ENCODE measurements at regions not wholly inside any gene's neighbourhood (a gene's known extent, or its start where the extent isn't known, plus 50 kb on each side); places are given as distances from the start of the nearest gene placed in this dataset.

- Mint-ChIP-seq H3K27ac (no peak overlapping the region), H3K9me3 (peaks cover 0 to 2% (median 0%) of the 10 kb centered on the region in 3 donors), H3K4me1 (peaks cover 0 to 7% (median 0%) of the 10 kb centered on the region in 3 donors), H3K4me3 (no peak overlapping the region), H3K27me3 (peaks cover 3% of the 10 kb centered on the region), H3K36me3 (peaks cover 2% of the 10 kb centered on the region)
These were observed 506.5 kb upstream of the TNP1 start for GRCh38 chr2:217366266-217366895.

GRCh38 chr2:217365656-217366055 lies 505.8 kb upstream of the TNP1 start:
- H3K4me3 Mint-ChIP-seq = no peak overlapping the region
- H3K9me3 Mint-ChIP-seq = peaks cover 0 to 2% (median 0%) of the 10 kb centered on the region in 3 donors
- no peak overlapping the region for H3K27ac Mint-ChIP-seq
- peaks cover 2% of the 10 kb centered on the region for H3K36me3 Mint-ChIP-seq
- H3K4me1 Mint-ChIP-seq = peaks cover 0 to 7% (median 0%) of the 10 kb centered on the region in 3 donors
- H3K27me3 Mint-ChIP-seq = peaks cover 3% of the 10 kb centered on the region

- no peak overlapping the region for H3K4me3 Mint-ChIP-seq
- H3K27ac Mint-ChIP-seq = no peak overlapping the region
- peaks cover 0 to 7% (median 0%) of the 10 kb centered on the region in 3 donors for H3K4me1 Mint-ChIP-seq
- H3K36me3 Mint-ChIP-seq = peaks cover 2% of the 10 kb centered on the region
- H3K27me3 Mint-ChIP-seq = no peaks in the 10 kb centered on the region
- H3K9me3 Mint-ChIP-seq = peaks cover 0 to 2% (median 0%) of the 10 kb centered on the region in 3 donors
These were observed 504.4 kb upstream of the TNP1 start for GRCh38 chr2:217364224-217364623.

DNA sequence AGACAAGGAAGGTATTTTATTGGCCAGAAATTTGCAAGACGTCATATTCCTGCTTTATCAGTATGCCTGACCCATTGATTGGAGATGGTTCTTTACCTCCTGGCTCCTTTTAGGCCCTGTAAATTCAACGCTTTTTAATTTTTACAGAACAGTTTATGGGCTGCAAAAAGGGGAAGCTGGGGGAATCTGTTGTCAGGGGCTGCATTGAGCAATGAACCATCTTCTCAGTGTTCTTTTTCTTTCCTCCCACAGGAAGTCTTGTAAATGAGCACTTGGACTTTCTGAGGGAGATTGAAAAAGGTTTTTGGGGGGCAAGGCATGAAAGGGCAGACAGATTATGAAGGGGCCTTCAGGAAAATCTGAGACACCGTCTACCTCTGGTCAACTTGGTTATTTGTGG lies 503.6 kb upstream of the TNP1 start:
- Mint-ChIP-seq H3K4me1 (peaks cover 0 to 7% (median 0%) of the 10 kb centered on the region in 3 donors), H3K27me3 (no peaks in the 10 kb centered on the region), H3K9me3 (peaks cover 0 to 2% (median 0%) of the 10 kb centered on the region in 3 donors), H3K27ac (peak overlapping the region in 1 of 3 donors; percentile 63), H3K4me3 (peak overlapping the region in 1 of 4 donors; percentile 23), H3K36me3 (peaks cover 2% of the 10 kb centered on the region)

GRCh38 chr2:217362710-217363109 lies 502.8 kb upstream of the TNP1 start:
- H3K9me3 Mint-ChIP-seq = peaks cover 0 to 2% (median 0%) of the 10 kb centered on the region in 3 donors
- peak overlapping the region in 1 of 4 donors; percentile 47 for H3K4me3 Mint-ChIP-seq
- H3K4me1 Mint-ChIP-seq = peaks cover 0 to 7% (median 0%) of the 10 kb centered on the region in 3 donors

GRCh38 chr2:217362286-217362685 lies 502.4 kb upstream of the TNP1 start:
- peaks cover 0 to 2% (median 0%) of the 10 kb centered on the region in 3 donors for H3K9me3 Mint-ChIP-seq
- no peak overlapping the region for H3K27ac Mint-ChIP-seq
- H3K4me3 Mint-ChIP-seq = no peak overlapping the region
- peaks cover 2% of the 10 kb centered on the region for H3K36me3 Mint-ChIP-seq
- no peaks in the 10 kb centered on the region for H3K27me3 Mint-ChIP-seq
- H3K4me1 Mint-ChIP-seq = peaks cover 0 to 7% (median 0%) of the 10 kb centered on the region in 3 donors

More at GRCh38 chr2:217362710-217363109, 502.8 kb upstream of the TNP1 start:
- Mint-ChIP-seq H3K27me3 (no peaks in the 10 kb centered on the region), H3K27ac (no peak overlapping the region), H3K36me3 (peaks cover 2% of the 10 kb centered on the region)

- Mint-ChIP-seq H3K27me3 (no peaks in the 10 kb centered on the region), H3K27ac (no peak overlapping the region), H3K9me3 (peaks cover 0 to 2% (median 0%) of the 10 kb centered on the region in 3 donors), H3K4me3 (no peak overlapping the region), H3K36me3 (peaks cover 2% of the 10 kb centered on the region), H3K4me1 (peaks cover 0 to 7% (median 0%) of the 10 kb centered on the region in 3 donors)
These were observed 501.6 kb upstream of the TNP1 start for GRCh38 chr2:217361483-217361880.

GRCh38 chr2:217360781-217361482 lies 501.1 kb upstream of the TNP1 start:
- H3K4me1 Mint-ChIP-seq = peaks cover 0 to 7% (median 0%) of the 10 kb centered on the region in 3 donors
- no peak overlapping the region for H3K4me3 Mint-ChIP-seq
- peaks cover 0 to 2% (median 0%) of the 10 kb centered on the region in 3 donors for H3K9me3 Mint-ChIP-seq
- peaks cover 2% of the 10 kb centered on the region for H3K36me3 Mint-ChIP-seq
- no peak overlapping the region for H3K27ac Mint-ChIP-seq
- H3K27me3 Mint-ChIP-seq = no peaks in the 10 kb centered on the region

DNA sequence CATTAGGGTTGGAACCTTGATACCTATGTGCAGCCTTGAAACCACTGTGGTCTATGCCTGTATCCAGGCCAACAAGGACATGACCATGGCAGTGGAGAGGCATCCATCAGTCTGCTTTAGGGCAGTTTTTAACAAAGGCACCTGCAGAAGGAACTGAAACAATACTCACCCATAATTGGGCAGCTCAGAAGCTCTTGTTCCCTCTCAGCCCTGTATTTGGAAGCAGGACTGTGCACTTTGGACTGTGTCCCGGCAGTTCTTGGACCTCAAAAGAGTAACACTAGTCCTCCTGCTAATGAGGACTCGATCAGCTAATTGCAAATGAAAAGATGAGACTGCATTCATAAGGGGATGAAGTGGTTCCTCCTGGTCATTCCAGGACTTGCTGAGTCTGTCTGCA lies 500.2 kb upstream of the TNP1 start:
- Mint-ChIP-seq H3K4me1 (peaks cover 0 to 7% (median 0%) of the 10 kb centered on the region in 3 donors), H3K4me3 (no peak overlapping the region), H3K27ac (no peak overlapping the region), H3K36me3 (peaks cover 2% of the 10 kb centered on the region), H3K9me3 (peaks cover 0 to 2% (median 0%) of the 10 kb centered on the region in 3 donors), H3K27me3 (no peaks in the 10 kb centered on the region)

- Mint-ChIP-seq H3K4me1 (no peaks in the 10 kb centered on the region), H3K4me3 (no peak overlapping the region), H3K36me3 (no peaks in the 10 kb centered on the region), H3K27ac (no peak overlapping the region), H3K27me3 (peaks cover 1% of the 10 kb centered on the region), H3K9me3 (no peaks in the 10 kb centered on the region)
These were observed 498.2 kb upstream of the TNP1 start for GRCh38 chr2:217357886-217358620.

DNA sequence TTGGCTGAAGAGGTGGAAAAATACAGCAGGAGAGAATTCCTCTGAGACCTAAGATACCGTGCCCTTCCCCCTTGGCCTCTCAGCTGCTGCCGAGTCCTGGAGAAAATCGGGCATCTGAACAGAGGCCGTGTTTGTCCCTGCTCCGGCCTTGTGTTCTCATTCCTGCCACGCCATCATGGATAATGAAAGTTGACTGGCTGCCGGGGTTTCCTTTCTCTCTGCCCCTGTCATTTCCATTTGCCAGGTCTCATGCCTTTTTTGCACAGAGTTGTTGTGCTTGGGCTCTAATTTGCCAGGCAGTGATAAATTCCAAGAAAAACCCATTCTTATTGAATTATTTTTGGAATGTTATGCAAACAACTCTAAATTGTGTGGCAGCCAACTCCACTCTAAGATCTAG lies 496.9 kb upstream of the TNP1 start:
- Mint-ChIP-seq H3K4me3 (no peak overlapping the region), H3K27me3 (peaks cover 1% of the 10 kb centered on the region), H3K27ac (no peak overlapping the region), H3K9me3 (no peaks in the 10 kb centered on the region), H3K4me1 (no peaks in the 10 kb centered on the region), H3K36me3 (no peaks in the 10 kb centered on the region)

DNA sequence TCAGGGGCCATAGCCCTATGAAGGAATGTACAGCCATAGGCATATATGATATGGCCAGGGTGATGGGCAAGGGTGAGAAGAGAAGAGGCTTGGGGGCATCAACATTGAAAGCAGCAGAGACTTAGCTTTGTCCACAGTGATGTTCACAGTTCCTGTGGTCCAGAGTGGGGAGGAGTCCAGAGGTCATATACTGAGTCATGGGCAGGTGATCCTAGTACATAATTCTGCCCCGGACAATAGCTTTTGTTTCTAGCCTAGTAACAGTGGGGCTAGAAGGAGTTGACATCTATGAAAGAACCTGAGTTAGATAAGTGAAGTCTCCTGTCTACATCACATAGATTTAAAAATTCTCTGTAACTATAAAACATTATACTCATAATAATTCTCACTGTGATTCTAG lies 496.3 kb upstream of the TNP1 start:
- Mint-ChIP-seq H3K4me1 (no peaks in the 10 kb centered on the region), H3K4me3 (no peak overlapping the region), H3K27me3 (peaks cover 1% of the 10 kb centered on the region), H3K27ac (no peak overlapping the region), H3K36me3 (no peaks in the 10 kb centered on the region), H3K9me3 (no peaks in the 10 kb centered on the region)

GRCh38 chr2:217353591-217353990 lies 493.7 kb upstream of the TNP1 start:
- no peaks in the 10 kb centered on the region for H3K36me3 Mint-ChIP-seq
- no peaks in the 10 kb centered on the region for H3K4me1 Mint-ChIP-seq
- H3K27me3 Mint-ChIP-seq = peaks cover 1% of the 10 kb centered on the region
- H3K27ac Mint-ChIP-seq = no peak overlapping the region
- H3K4me3 Mint-ChIP-seq = no peak overlapping the region
- H3K9me3 Mint-ChIP-seq = peaks cover 4 to 10% (median 5%) of the 10 kb centered on the region in 3 donors

GRCh38 chr2:217351378-217351777 lies 491.5 kb upstream of the TNP1 start:
- H3K36me3 Mint-ChIP-seq = no peaks in the 10 kb centered on the region
- H3K4me1 Mint-ChIP-seq = no peaks in the 10 kb centered on the region
- no peak overlapping the region for H3K27ac Mint-ChIP-seq
- H3K27me3 Mint-ChIP-seq = peaks cover 1% of the 10 kb centered on the region
- H3K9me3 Mint-ChIP-seq = peaks cover 6 to 18% (median 10%) of the 10 kb centered on the region in 3 donors
- H3K4me3 Mint-ChIP-seq = no peak overlapping the region

DNA sequence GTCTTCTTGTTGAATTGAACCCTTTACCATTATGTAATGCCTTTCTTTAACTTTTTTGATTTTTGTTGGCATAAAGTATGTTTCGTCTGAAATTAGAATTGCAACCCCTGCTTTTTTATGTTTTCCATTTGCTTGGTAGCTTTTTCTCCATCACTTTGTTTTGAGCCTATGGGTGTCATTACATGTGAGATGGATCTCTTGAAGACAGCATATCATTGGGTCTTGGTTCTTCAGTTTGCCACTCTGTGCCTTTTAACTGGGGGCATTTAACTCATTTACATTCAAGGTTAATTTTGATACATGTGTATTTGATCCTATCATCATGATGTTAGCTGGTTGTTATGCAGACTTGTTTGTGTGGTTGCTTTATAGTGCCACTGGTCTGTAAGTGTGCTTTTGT lies 489.4 kb upstream of the TNP1 start:
- H3K4me3 Mint-ChIP-seq = no peak overlapping the region
- H3K4me1 Mint-ChIP-seq = no peaks in the 10 kb centered on the region
- H3K27ac Mint-ChIP-seq = no peak overlapping the region
- H3K9me3 Mint-ChIP-seq = peaks cover 8 to 18% (median 12%) of the 10 kb centered on the region in 3 donors
- H3K36me3 Mint-ChIP-seq = no peaks in the 10 kb centered on the region
- no peaks in the 10 kb centered on the region for H3K27me3 Mint-ChIP-seq

Data from IgD-negative memory B cell (primary cell).